SK-N-SH (cell line): ENCODE measurements at regions not wholly inside any gene's neighbourhood (a gene's known extent, or its start where the extent isn't known, plus 50 kb on each side); places are given as distances from the start of the nearest gene placed in this dataset.

ENCODE experiments used
- CTCF ChIA-PET: fragments of 300-600, 350-600 bp; formaldehyde crosslinking; extraction: SDS; loops from one replicate; lab custom pipeline; 2021; lab: Yijun Ruan, JAX
- POLR2A ChIA-PET: fragments of 350-600 bp; sonication (Branson Sonifier 250); formaldehyde crosslinking; extraction: SDS; loops from one replicate; lab custom pipeline; 2020; ENCODE audit warnings: antibody characterized with exemption, inconsistent platforms; lab: Yijun Ruan, JAX
- DNase-seq: peaks from one replicate; pipeline ENCODE4 v3.0.0; 2012
- H2AFZ ChIP-seq: fragments of 200-600 bp; sonication (generic); 2 replicates; pipeline ENCODE4 v1.8.1; 2016; ENCODE audit warnings: antibody characterized with exemption, mild to moderate bottlenecking, low read depth
- H3F3A ChIP-seq: fragments of 200-600 bp; sonication (generic); replicated peaks from 2 replicates; pipeline ENCODE3; 2016; ENCODE audit warnings: antibody characterized with exemption, mild to moderate bottlenecking; ENCODE audit not compliant: insufficient read depth
- H3K27ac ChIP-seq, 2 experiments: fragments of 200-500 bp in 1 of 2; fragments of 200-600 bp in 1 of 2; sonication (Bioruptor generic) in 1 of 2; sonication (generic), shearing (Covaris generic) in 1 of 2; 2 replicates each; pipeline versions ENCODE4 v1.5.1 to v1.6.1; 2014 to 2016; ENCODE audit warnings: low read depth in 2 of 2, inconsistent platforms in 1 of 2, low read length in 1 of 2, mild to moderate bottlenecking in 1 of 2, mixed read lengths in 1 of 2
- H3K27me3 ChIP-seq: fragments of 200-600 bp; sonication (generic), shearing (Covaris generic); 2 replicates; pipeline ENCODE4 v1.6.1; 2016; ENCODE audit warnings: mixed run types; ENCODE audit not compliant: insufficient read depth
- H3K36me3 ChIP-seq, 2 experiments: fragments of 200-500 bp in 1 of 2; fragments of 200-600 bp in 1 of 2; sonication (Bioruptor generic) in 1 of 2; sonication (generic) in 1 of 2; replicated peaks in 1 of 2; 2 replicates each; pipeline versions ENCODE3 to v1.5.1; 2014 to 2016; ENCODE audit warnings: low read length in 1 of 2, mild to moderate bottlenecking in 1 of 2; ENCODE audit not compliant: insufficient read depth in 2 of 2, control insufficient read depth in 1 of 2
- H3K4me1 ChIP-seq, 2 experiments: fragments of 200-500 bp in 1 of 2; fragments of 200-600 bp in 1 of 2; sonication (Bioruptor generic) in 1 of 2; sonication (generic), shearing (Covaris generic) in 1 of 2; 2 replicates each; pipeline versions ENCODE4 v1.5.1 to v1.6.1; 2014 to 2016; ENCODE audit warnings: low read depth in 1 of 2, low read length in 1 of 2, mixed run types in 1 of 2; ENCODE audit not compliant: insufficient read depth in 2 of 2, control insufficient read depth in 1 of 2
- H3K4me2 ChIP-seq: fragments of 200-600 bp; sonication (generic), shearing (Covaris generic); 2 replicates; pipeline ENCODE4 v1.6.1; 2017; ENCODE audit warnings: mixed run types
- H3K4me3 ChIP-seq, 2 experiments: fragments of 200-500 bp in 1 of 2; fragments of 200-600 bp in 1 of 2; sonication (Bioruptor generic) in 1 of 2; sonication (generic), shearing (Covaris generic) in 1 of 2; 2 replicates each; pipeline versions ENCODE4 v1.5.1 to v1.8.1; 2014 to 2016; ENCODE audit warnings: low read depth in 2 of 2, inconsistent platforms in 1 of 2, low read length in 1 of 2, mild to moderate bottlenecking in 1 of 2, mixed read lengths in 1 of 2, moderate library complexity in 1 of 2
- H3K79me2 ChIP-seq: fragments of 200-600 bp; sonication (generic); 2 replicates; pipeline ENCODE4 v1.8.1; 2017; ENCODE audit warnings: mild to moderate bottlenecking; ENCODE audit not compliant: insufficient read depth
- H3K9ac ChIP-seq: fragments of 200-600 bp; sonication (generic); 2 replicates; pipeline ENCODE4 v1.6.1; 2017; ENCODE audit warnings: mixed run types
- H3K9me2 ChIP-seq: fragments of 200-600 bp; sonication (generic); 2 replicates; pipeline ENCODE4 v1.6.1; 2017; ENCODE audit warnings: mixed run types
- H3K9me3 ChIP-seq: fragments of 200-600 bp; sonication (generic); 2 replicates; pipeline ENCODE4 v1.6.1; 2017; ENCODE audit warnings: mixed run types, mild to moderate bottlenecking, moderate library complexity
- H4K20me1 ChIP-seq: fragments of 200-600 bp; sonication (generic); 2 replicates; pipeline ENCODE4 v1.6.1; 2017; ENCODE audit warnings: mild to moderate bottlenecking, mixed run types; ENCODE audit not compliant: insufficient read depth
- CHD2 ChIP-seq: fragments of 150-350 bp; IDR thresholded peaks from 2 replicates; pipeline ENCODE4 v1.6.1; 2018; ENCODE audit warnings: low read length; ENCODE audit not compliant: partially characterized antibody
- CTCF ChIP-seq: fragments of 200-600 bp; sonication (generic); IDR thresholded peaks from 2 replicates; pipeline ENCODE4 v1.6.1; 2017; ENCODE audit warnings: antibody characterized with exemption, mild to moderate bottlenecking, moderate library complexity
- ELF1 ChIP-seq: IDR thresholded peaks from 2 replicates; pipeline ENCODE4 v1.4.0; 2012
- EP300 ChIP-seq, 2 experiments: IDR thresholded peaks; 2 replicates each; pipeline versions ENCODE4 v1.4.0 to v1.6.1; 2012; ENCODE audit warnings: borderline replicate concordance in 1 of 2, low read depth in 1 of 2, low read length in 1 of 2
- EZH2phosphoT487 ChIP-seq: fragments of 200-600 bp; sonication (generic); IDR thresholded peaks from 2 replicates; pipeline ENCODE4 v1.6.1; 2017; ENCODE audit warnings: low read depth, mixed run types, mild to moderate bottlenecking, antibody characterized with exemption, moderate library complexity, borderline replicate concordance
- FOSL2 ChIP-seq: IDR thresholded peaks from 2 replicates; pipeline ENCODE4 v1.4.0; 2012; ENCODE audit warnings: low read depth, mild to moderate bottlenecking, moderate library complexity, borderline replicate concordance
- FOXJ3 ChIP-seq: sonication (generic); formaldehyde crosslinking; IDR thresholded peaks from 2 replicates; pipeline ENCODE4 v1.5.1; 2020; ENCODE audit warnings: mild to moderate bottlenecking, missing genetic modification reagents
- JUND ChIP-seq: IDR thresholded peaks from 2 replicates; pipeline ENCODE4 v1.4.0; 2012
- NRF1 ChIP-seq: IDR thresholded peaks from 2 replicates; pipeline ENCODE4 v1.6.1; 2012; ENCODE audit warnings: low read depth, mild to moderate bottlenecking, low read length
- RAD21 ChIP-seq: IDR thresholded peaks from 2 replicates; pipeline ENCODE4 v1.6.1; 2012; ENCODE audit warnings: mild to moderate bottlenecking, low read length
- RFX5 ChIP-seq: IDR thresholded peaks from 2 replicates; pipeline ENCODE4 v1.6.1; 2012; ENCODE audit warnings: mild to moderate bottlenecking, improper control_type of control experiment, low read length
- RXRA ChIP-seq: IDR thresholded peaks from 2 replicates; pipeline ENCODE4 v1.4.0; 2012; ENCODE audit warnings: low read depth, mild to moderate bottlenecking, borderline replicate concordance
- TAF1 ChIP-seq: IDR thresholded peaks from 2 replicates; pipeline ENCODE4 v1.6.1; 2012; ENCODE audit warnings: low read depth, mild to moderate bottlenecking, low read length, moderate library complexity, borderline replicate concordance
- TCF12 ChIP-seq: IDR thresholded peaks from 2 replicates; pipeline ENCODE4 v1.4.0; 2012
- TEAD4 ChIP-seq: IDR thresholded peaks from 2 replicates; pipeline ENCODE4 v1.4.0; 2012; ENCODE audit warnings: mild to moderate bottlenecking, borderline replicate concordance; ENCODE audit not compliant: insufficient read depth
- USF1 ChIP-seq: IDR thresholded peaks from 2 replicates; pipeline ENCODE4 v1.4.0; 2012; ENCODE audit warnings: low read depth, borderline replicate concordance
- USF2 ChIP-seq: fragments of 150-350 bp; IDR thresholded peaks from 2 replicates; pipeline ENCODE4 v1.6.1; 2017; ENCODE audit warnings: antibody characterized with exemption, low read length, low read depth, borderline replicate concordance
- YY1 ChIP-seq: IDR thresholded peaks from 2 replicates; pipeline ENCODE4 v1.4.0; 2012; ENCODE audit warnings: low read depth, mild to moderate bottlenecking
- WGBS: methylation state at CpG from one replicate; pipeline ENCODE4 v1.1.6; 2017; ENCODE audit warnings: low lambda C conversion rate; 5-methylcytosine and 5-hydroxymethylcytosine counted together

DNA sequence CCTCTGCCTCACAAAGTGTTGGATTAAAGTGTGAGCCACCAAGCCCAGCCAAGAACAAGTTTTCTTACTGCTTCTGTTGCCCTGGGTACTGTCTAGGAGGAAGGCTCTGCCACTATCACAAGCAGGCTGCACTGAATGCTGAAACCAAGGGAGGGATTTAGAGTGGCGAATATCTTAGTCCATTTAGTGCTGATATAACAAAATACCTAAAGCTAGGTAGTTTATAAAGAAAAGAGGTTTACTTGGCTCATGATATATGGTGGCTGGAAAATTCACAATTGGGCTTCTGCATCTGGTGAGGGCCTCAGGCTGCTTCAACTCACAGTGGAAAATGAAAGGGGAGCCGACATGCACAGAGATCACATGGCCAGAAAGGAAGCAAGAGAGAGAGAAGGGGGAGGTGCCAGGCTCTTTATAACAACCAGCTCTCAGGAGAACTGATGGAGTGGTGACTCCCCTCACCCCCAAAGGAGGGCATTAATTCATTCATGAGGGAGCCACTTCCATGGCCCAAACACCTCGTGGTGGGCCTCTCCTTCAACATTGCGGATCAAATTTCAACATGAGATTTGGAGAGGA is 146.0 kb upstream of the SERPINE2 start:
- H3K9me3 ChIP-seq: no peaks in the 10 kb centered on the region
- no peaks in the 10 kb centered on the region for H3K27me3 ChIP-seq
- no peak overlapping the region for H3K4me3 ChIP-seq
- no peaks in the 10 kb centered on the region for H3K36me3 ChIP-seq
- 87% methylated on average over 4 of the region's 4 CpGs for WGBS
- H4K20me1 ChIP-seq: no peaks in the 10 kb centered on the region
- H3K79me2 ChIP-seq: no peaks in the 10 kb centered on the region
- ChIA-PET POLR2A (no interaction called here), CTCF (no interaction called here)
- no peak overlapping the region for H3K4me2 ChIP-seq
- no peak for DNase-seq
- no peaks in the 10 kb centered on the region for H3F3A ChIP-seq
- no peak for TF ChIP-seq FOSL2
- no peak for TF ChIP-seq USF2
- no peak for TF ChIP-seq TCF12
- no peak for TF ChIP-seq CHD2
- TF ChIP-seq NRF1: no peak
- TF ChIP-seq USF1: no peak
- TF ChIP-seq TAF1: no peak
- no peak for TF ChIP-seq ELF1
- no peak for TF ChIP-seq RFX5
- TF ChIP-seq YY1: no peak
- no peak for TF ChIP-seq JUND
- TF ChIP-seq TEAD4: no peak
- TF ChIP-seq RXRA: no peak
- TF ChIP-seq RAD21: no peak
- no peak for TF ChIP-seq FOXJ3 (CRISPR knock-in tag)
- TF ChIP-seq EP300 (IDR thresholded peaks at IDR 0.05; ENCODE audit: borderline replicate concordance in 1 of 2, low read depth in 1 of 2, low read length in 1 of 2): no peak
- no peak for TF ChIP-seq CTCF
- no peak for TF ChIP-seq EZH2phosphoT487
- no peak overlapping the region for H2AFZ ChIP-seq
- no peak overlapping the region for H3K9ac ChIP-seq
- no peak overlapping the region for H3K27ac ChIP-seq
- no peaks in the 10 kb centered on the region for H3K4me1 ChIP-seq
- no peaks in the 10 kb centered on the region for H3K9me2 ChIP-seq
